GM19099 (cell line): ENCODE measurements at regions not wholly inside any gene's neighbourhood (a gene's known extent, or its start where the extent isn't known, plus 50 kb on each side); places are given as distances from the start of the nearest gene placed in this dataset.

Experiments
- POLR2A ChIP-seq: IDR thresholded peaks from 3 replicates; pipeline ENCODE4 v1.6.1; 2011; ENCODE audit warnings: low read depth; ENCODE audit not compliant: insufficient read length; ENCODE audit errors: extremely low read depth

- TF ChIP-seq POLR2A, result no peak
Observed at GRCh38 chr6:120648713-120649112, 685.6 kb downstream of the TBC1D32 start.

- TF ChIP-seq POLR2A, result no peak
Observed at GRCh38 chr6:120646101-120646500, 688.2 kb downstream of the TBC1D32 start.

GRCh38 chr6:120632975-120633374 lies 701.3 kb downstream of the TBC1D32 start:
- TF ChIP-seq POLR2A, result no peak

GRCh38 chr6:120627612-120628011 lies 706.7 kb downstream of the TBC1D32 start:
- no peak for TF ChIP-seq POLR2A

- no peak for TF ChIP-seq POLR2A
Observed at GRCh38 chr6:120622127-120622631, 712.1 kb downstream of the TBC1D32 start.

GRCh38 chr6:120620900-120621299 lies 713.4 kb downstream of the TBC1D32 start:
- TF ChIP-seq POLR2A, result no peak

- TF ChIP-seq POLR2A, result no peak
Observed at GRCh38 chr6:120615238-120615637, 719.0 kb downstream of the TBC1D32 start.

GRCh38 chr6:120614723-120615122 lies 719.6 kb downstream of the TBC1D32 start:
- no peak for TF ChIP-seq POLR2A

- no peak for TF ChIP-seq POLR2A
Observed at GRCh38 chr6:120608826-120609225, 725.5 kb downstream of the TBC1D32 start.

- TF ChIP-seq POLR2A, result no peak
Observed at GRCh38 chr6:120606743-120607142, 727.5 kb downstream of the TBC1D32 start.

GRCh38 chr6:120604510-120604909 lies 729.8 kb downstream of the TBC1D32 start:
- no peak for TF ChIP-seq POLR2A

GRCh38 chr6:120590611-120591010 lies 743.7 kb downstream of the TBC1D32 start:
- TF ChIP-seq POLR2A, result no peak

- no peak for TF ChIP-seq POLR2A
Observed at GRCh38 chr6:120588424-120588823, 745.9 kb downstream of the TBC1D32 start.

GRCh38 chr6:120587381-120587780 lies 746.9 kb downstream of the TBC1D32 start:
- no peak for TF ChIP-seq POLR2A

GRCh38 chr6:120584111-120584760 lies 750.0 kb downstream of the TBC1D32 start:
- no peak for TF ChIP-seq POLR2A

- TF ChIP-seq POLR2A, result no peak
Observed at GRCh38 chr6:120576061-120576460, 758.2 kb downstream of the TBC1D32 start.

- TF ChIP-seq POLR2A, result no peak
Observed at GRCh38 chr6:120569714-120570113, 764.6 kb downstream of the TBC1D32 start.
